NCI-H2227 (cell line): ENCODE measurements at regions not wholly inside any gene's neighbourhood (a gene's known extent, or its start where the extent isn't known, plus 50 kb on each side); places are given as distances from the start of the nearest gene placed in this dataset.

Experiments
- DNase-seq: peaks from one replicate; lab custom pipeline; 2025; ENCODE audit not compliant: unreplicated experiment; lab: John Stamatoyannopoulos, UW

GRCh38 chr20:58565461-58566175, 50.4 kb upstream of the APCDD1L start:
- no peak for DNase-seq
